GM21619 (cell line): ENCODE measurements at regions not wholly inside any gene's neighbourhood (a gene's known extent, or its start where the extent isn't known, plus 50 kb on each side); places are given as distances from the start of the nearest gene placed in this dataset.

Experiments used
- ATAC-seq: cut with Tn5 transposase; IDR thresholded peaks from one replicate; pipeline ENCODE4 v1.9.1; 2021; ENCODE audit not compliant: unreplicated experiment

DNA sequence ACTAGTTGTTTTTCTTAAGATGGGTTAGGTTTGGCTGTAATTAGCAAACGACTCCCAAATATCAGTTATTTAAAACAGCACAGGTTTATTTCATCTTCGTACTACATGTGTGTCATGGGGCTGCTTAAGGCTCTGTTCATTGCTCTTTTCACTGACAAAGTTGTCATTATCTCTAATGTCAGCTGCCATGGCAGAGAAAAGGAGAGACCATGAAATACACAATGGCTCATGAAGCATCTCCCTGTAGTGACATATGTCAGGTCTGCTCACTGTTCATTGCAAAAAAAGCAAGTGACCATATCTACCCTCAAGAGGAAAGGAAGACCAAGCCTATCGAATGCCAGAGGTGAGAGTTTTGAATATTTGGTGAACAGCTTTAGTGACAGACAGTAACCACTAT is 52.2 kb upstream of the PCDH7 start:
- ATAC-seq: no peak

DNA sequence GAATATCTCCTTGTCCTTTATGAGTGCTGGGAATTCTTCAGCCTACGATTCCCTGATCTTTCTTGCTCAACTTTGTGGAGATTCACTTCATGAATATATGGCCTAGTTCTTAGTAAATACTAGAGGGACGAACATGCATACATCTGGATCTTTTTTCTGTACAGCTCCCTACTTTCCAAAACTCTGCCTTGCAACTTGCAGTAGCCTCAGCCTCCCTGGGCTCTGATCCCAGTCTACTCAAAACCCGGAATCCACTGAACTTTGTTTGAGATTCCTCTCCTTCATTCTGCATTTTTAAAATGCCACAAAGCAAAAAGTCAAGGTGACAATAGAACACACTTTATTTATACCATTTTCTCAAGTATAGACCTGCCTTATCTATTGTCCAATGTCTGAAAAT is 50.0 kb upstream of the PCDH7 start:
- ATAC-seq: no peak
